ENCODE measurements at regions not wholly inside any gene's neighbourhood (a gene's known extent, or its start where the extent isn't known, plus 50 kb on each side); places are given as distances from the start of the nearest gene placed in this dataset.

- Mint-ChIP-seq H3K4me1 (no peaks in the 10 kb centered on the region), H3K27me3 (ENCODE audit: low read depth) (no peaks in the 10 kb centered on the region), H3K36me3 (no peaks in the 10 kb centered on the region), H3K4me3 (no peak overlapping the region), H3K9me3 (0 out of 2 replicates have a peak, but pooled peaks cover 4% of the 10 kb centered on the region), H3K27ac (no peak overlapping the region)
- no peak for DNase-seq (ENCODE audit: low spot score)
- POLR2A ChIA-PET, result no interaction called here
- ATAC-seq, result no peak
- CTCF ChIA-PET, result no interaction called here
- TF ChIP-seq STAT6 (CRISPR knock-in tag; conservative IDR thresholded peaks at IDR 0.05; ENCODE audit: low read depth) (no peak), ZNF671 (CRISPR knock-in tag; IDR thresholded peaks at IDR 0.05) (no peak), MAX (CRISPR knock-in tag; IDR thresholded peaks at IDR 0.05) (no peak), SP1 (CRISPR knock-in tag; conservative IDR thresholded peaks at IDR 0.05) (no peak), JAZF1 (CRISPR knock-in tag; IDR thresholded peaks at IDR 0.05) (no peak), RELA (CRISPR knock-in tag; IDR thresholded peaks at IDR 0.05; ENCODE audit: borderline replicate concordance) (no peak), NFYB (CRISPR knock-in tag; conservative IDR thresholded peaks at IDR 0.05; ENCODE audit: low read depth) (no peak), ERG (CRISPR knock-in tag; IDR thresholded peaks at IDR 0.05) (no peak), ZNF425 (CRISPR knock-in tag; conservative IDR thresholded peaks at IDR 0.05) (no peak), ATF1 (CRISPR knock-in tag; IDR thresholded peaks at IDR 0.05) (no peak), GABPB1 (CRISPR knock-in tag; IDR thresholded peaks at IDR 0.05) (no peak), ZNF396 (CRISPR knock-in tag; IDR thresholded peaks at IDR 0.05; ENCODE audit: borderline replicate concordance) (no peak), ATF6 (CRISPR knock-in tag; IDR thresholded peaks at IDR 0.05) (no peak)
Observed at GRCh38 chr2:192697880-192698279, 503.1 kb upstream of the TMEFF2 start.

- DNase-seq (ENCODE audit: low spot score) (no peak), ATAC-seq (no peak)
- no peak for TF ChIP-seq ZMAT4 (CRISPR knock-in tag; IDR thresholded peaks at IDR 0.05)
- no peak for TF ChIP-seq NFE2L1 (CRISPR knock-in tag; IDR thresholded peaks at IDR 0.05)
- no peak for TF ChIP-seq OVOL2 (CRISPR knock-in tag; IDR thresholded peaks at IDR 0.05; ENCODE audit: borderline replicate concordance)
- TF ChIP-seq NR1H2 (CRISPR knock-in tag; IDR thresholded peaks at IDR 0.05), result no peak
- no peak for TF ChIP-seq MAX (CRISPR knock-in tag; IDR thresholded peaks at IDR 0.05)
- no peak for TF ChIP-seq ZNF219 (CRISPR knock-in tag; IDR thresholded peaks at IDR 0.05; ENCODE audit: borderline replicate concordance)
- no peak for TF ChIP-seq SP1 (CRISPR knock-in tag; conservative IDR thresholded peaks at IDR 0.05)
- TF ChIP-seq PRRX2 (CRISPR knock-in tag; IDR thresholded peaks at IDR 0.05), result no peak
- no peak overlapping the region for H3K27ac Mint-ChIP-seq
- H3K4me1 Mint-ChIP-seq, result no peaks in the 10 kb centered on the region
- CTCF ChIA-PET, result no interaction called here
- POLR2A ChIA-PET, result no interaction called here
- no peaks in the 10 kb centered on the region for H3K36me3 Mint-ChIP-seq
- H3K27me3 Mint-ChIP-seq (ENCODE audit: low read depth), result no peaks in the 10 kb centered on the region
- H3K4me3 Mint-ChIP-seq, result no peak overlapping the region
- 0 out of 2 replicates have a peak, but pooled peaks cover 4% of the 10 kb centered on the region for H3K9me3 Mint-ChIP-seq
Observed at GRCh38 chr2:192696857-192697256, 502.1 kb upstream of the TMEFF2 start.

All from WTC11 (cell line).